ENCODE measurements at regions not wholly inside any gene's neighbourhood (a gene's known extent, or its start where the extent isn't known, plus 50 kb on each side); places are given as distances from the start of the nearest gene placed in this dataset.
"Not testable (repeated sequence)": the region's sequence is repeated elsewhere in the genome, so short reads cannot be mapped to it uniquely, and the experiment has no call there.

- H3K27ac ChIP-seq, result no peak overlapping the region
- TF ChIP-seq CTCF (IDR thresholded peaks at IDR 0.05) (no peak), POLR2A (IDR thresholded peaks at IDR 0.05) (no peak)
- no peaks in the 10 kb centered on the region for H3K27me3 ChIP-seq
- H3K4me3 ChIP-seq, result no peak overlapping the region
- H3K36me3 ChIP-seq (replicated peaks in 1 of 2), result no peaks in the 10 kb centered on the region
- no peaks in the 10 kb centered on the region for H3K9me3 ChIP-seq (replicated peaks in 1 of 3)
- no peak for DNase-seq
- intact Hi-C loops (cut with DNase I), result loop anchor here in 1 of 2 donors (10.0 kb wide), 1 partner anchor 244 kb away; no protein-coding TSS in a partner anchor
- H3K4me1 ChIP-seq (replicated peaks in 1 of 2), result no peaks in the 10 kb centered on the region
- WGBS, 4 donors, result 79 to 87% (median 84%) methylated on average over 2 of the region's 2 CpGs
These were observed 300.4 kb upstream of the KCNH7 start for GRCh38 chr2:163138947-163139346.

GRCh38 chr2:163135256-163135655 is 296.7 kb upstream of the KCNH7 start:
- no peaks in the 10 kb centered on the region for H3K4me1 ChIP-seq (replicated peaks in 1 of 2)
- H3K9me3 ChIP-seq (replicated peaks in 1 of 3), result no peaks in the 10 kb centered on the region
- H3K27ac ChIP-seq, result no peak overlapping the region
- H3K36me3 ChIP-seq (replicated peaks in 1 of 2), result no peaks in the 10 kb centered on the region
- intact Hi-C loops (cut with DNase I), result loop anchor here in 1 of 2 donors (10.0 kb wide), 1 partner anchor 240 kb away; no protein-coding TSS in a partner anchor
- no peaks in the 10 kb centered on the region for H3K27me3 ChIP-seq
- TF ChIP-seq CTCF (IDR thresholded peaks at IDR 0.05), result no peak
- TF ChIP-seq POLR2A (IDR thresholded peaks at IDR 0.05), result no peak
- no peak overlapping the region for H3K4me3 ChIP-seq
- 65 to 74% (median 67%) methylated on average over 1 of the region's 1 CpG for WGBS, 4 donors
- no peak for DNase-seq

GRCh38 chr2:163133602-163134001 is 295.0 kb upstream of the KCNH7 start:
- H3K4me1 ChIP-seq (replicated peaks in 1 of 2), result no peaks in the 10 kb centered on the region
- no peaks in the 10 kb centered on the region for H3K9me3 ChIP-seq (replicated peaks in 1 of 3)
- H3K36me3 ChIP-seq (replicated peaks in 1 of 2), result no peaks in the 10 kb centered on the region
- intact Hi-C loops (cut with DNase I), result loop anchor here in 1 of 2 donors (10.0 kb wide), 1 partner anchor 239 kb away; no protein-coding TSS in a partner anchor
- no peak for DNase-seq
- no peak overlapping the region for H3K27ac ChIP-seq
- TF ChIP-seq POLR2A (IDR thresholded peaks at IDR 0.05) (no peak), CTCF (IDR thresholded peaks at IDR 0.05) (no peak)
- H3K4me3 ChIP-seq, result no peak overlapping the region
- H3K27me3 ChIP-seq, result no peaks in the 10 kb centered on the region

DNA sequence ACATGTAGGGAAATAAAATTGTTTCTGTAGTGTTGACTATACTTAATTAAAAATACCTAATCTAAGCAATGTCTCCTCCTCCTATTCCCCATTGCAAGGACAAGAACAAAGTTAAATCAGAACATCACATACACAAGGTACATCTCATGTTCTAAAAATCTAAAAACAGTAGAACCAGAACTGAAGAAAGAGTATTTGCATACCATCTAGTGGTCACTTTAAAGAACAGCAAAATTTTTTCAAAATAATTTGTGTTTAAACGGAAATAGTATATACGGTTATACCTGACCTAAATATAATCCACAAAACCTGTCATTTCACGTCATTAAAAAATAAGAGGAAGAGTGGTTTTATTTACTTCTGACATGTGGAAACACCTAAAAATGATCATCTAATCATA is 294.3 kb upstream of the KCNH7 start:
- Histone ChIP-seq H3K27me3 (no peaks in the 10 kb centered on the region), H3K27ac (no peak overlapping the region), H3K9me3 (replicated peaks in 1 of 3) (no peaks in the 10 kb centered on the region), H3K36me3 (replicated peaks in 1 of 2) (no peaks in the 10 kb centered on the region), H3K4me1 (replicated peaks in 1 of 2) (no peaks in the 10 kb centered on the region), H3K4me3 (no peak overlapping the region)
- TF ChIP-seq POLR2A (IDR thresholded peaks at IDR 0.05) (no peak), CTCF (IDR thresholded peaks at IDR 0.05) (peak in 5 of 6 experiments; percentile 16 to 53 (median 44))
- intact Hi-C loops (cut with DNase I), result loop anchor here in 1 of 2 donors (10.0 kb wide), 1 partner anchor 238 kb away; no protein-coding TSS in a partner anchor
- 2 to 18% (median 5%) methylated on average over 3 of the region's 3 CpGs for WGBS, 4 donors
- DNase-seq, result no peak

- not testable (repeated sequence) for H3K36me3 ChIP-seq (replicated peaks in 1 of 2); H3K9me3 ChIP-seq (replicated peaks in 1 of 3); H3K4me1 ChIP-seq (replicated peaks in 1 of 2); H3K4me3 ChIP-seq; H3K27ac ChIP-seq; DNase-seq; H3K27me3 ChIP-seq
- intact Hi-C loops (cut with DNase I), result loop anchor here in 1 of 2 donors (10.0 kb wide), 1 partner anchor 237 kb away; no protein-coding TSS in a partner anchor
- 76 to 90% (median 83%) methylated on average over 2 of the region's 2 CpGs for WGBS, 4 donors
These were observed 293.6 kb upstream of the KCNH7 start for GRCh38 chr2:163132207-163132606.
